22Rv1 (cell line): ENCODE measurements at regions not wholly inside any gene's neighbourhood (a gene's known extent, or its start where the extent isn't known, plus 50 kb on each side); places are given as distances from the start of the nearest gene placed in this dataset.
A peak's percentile ranks its signal among the peaks of the same experiment; 100 is the strongest.

Experiments used
- H3K27ac ChIP-seq: fragments of 450-650 bp; 2 replicates; pipeline ENCODE4 v1.5.1; 2017
- CTCF ChIP-seq: fragments of 450-650 bp; IDR thresholded peaks from 2 replicates; pipeline ENCODE4 v1.5.1; 2017; ENCODE audit warnings: mild to moderate bottlenecking
- ZFX ChIP-seq: fragments of 450-650 bp; IDR thresholded peaks from 2 replicates; pipeline ENCODE4 v1.6.1; 2017; ENCODE audit warnings: antibody characterized with exemption, borderline replicate concordance

- TF ChIP-seq CTCF = no peak
- no peak for TF ChIP-seq ZFX
- no peak overlapping the region for H3K27ac ChIP-seq
Observed at GRCh38 chr5:35359859-35360258, 129.6 kb upstream of the PRLR start.

DNA sequence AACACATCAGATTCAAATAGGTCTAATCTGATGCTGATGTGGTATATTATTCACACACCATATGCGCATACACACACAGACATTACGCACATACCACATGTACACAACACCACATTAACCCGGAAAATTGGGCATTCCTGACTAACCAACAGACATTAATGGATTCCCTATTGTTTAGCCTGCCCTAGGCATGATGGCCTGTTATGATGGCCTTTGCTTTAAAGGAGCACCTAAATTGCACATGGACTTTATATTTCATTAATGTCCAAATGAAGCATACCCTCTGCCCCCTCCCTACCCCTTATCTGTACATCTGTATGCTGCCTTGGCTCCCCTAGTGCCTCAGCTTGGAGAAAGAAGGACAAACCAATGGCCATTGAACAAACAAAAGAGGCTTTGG, 127.7 kb upstream of the PRLR start:
- no peak overlapping the region for H3K27ac ChIP-seq
- no peak for TF ChIP-seq CTCF
- TF ChIP-seq ZFX = no peak

DNA sequence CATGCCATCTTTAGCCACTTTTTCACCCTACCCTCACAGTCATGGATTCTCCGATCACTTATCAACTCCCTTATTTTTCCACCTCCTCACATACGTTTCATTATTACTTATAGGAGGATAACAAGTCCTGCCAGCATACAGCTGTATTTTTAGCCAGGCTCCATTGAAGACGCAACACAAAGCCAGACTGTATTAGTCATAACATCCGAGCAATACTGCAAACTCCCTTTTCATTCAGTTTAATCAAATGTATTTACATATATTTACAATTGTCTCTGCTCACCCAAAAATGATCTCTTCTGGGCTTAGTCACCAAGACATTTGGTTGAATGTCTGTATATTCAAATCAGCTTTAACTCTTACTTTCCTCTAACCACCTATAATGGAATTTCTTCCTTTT, 126.4 kb upstream of the PRLR start:
- H3K27ac ChIP-seq = no peak overlapping the region
- TF ChIP-seq CTCF (no peak), ZFX (no peak)

DNA sequence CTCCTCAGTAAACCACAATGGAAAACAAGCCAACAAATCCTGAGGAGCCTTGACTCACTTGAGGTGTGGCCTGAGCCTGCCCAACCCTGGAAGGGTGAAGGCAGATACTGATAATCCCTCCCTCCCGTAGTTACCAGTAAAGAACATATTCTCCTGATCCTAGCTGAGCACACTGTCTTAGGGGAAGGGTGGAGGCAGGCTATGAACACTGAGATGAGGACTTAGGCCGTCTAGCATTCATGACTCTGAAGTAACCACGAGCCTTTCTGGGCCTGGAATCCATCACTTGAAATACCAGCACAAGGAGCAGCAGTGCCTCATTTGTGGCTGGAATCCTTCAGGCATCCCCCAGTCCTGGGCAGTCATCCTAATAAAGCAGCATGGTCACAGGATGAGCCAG, 124.5 kb upstream of the PRLR start:
- TF ChIP-seq CTCF (no peak), ZFX (no peak)

GRCh38 chr5:35345222-35345621, 114.9 kb upstream of the PRLR start:
- TF ChIP-seq ZFX = no peak
- peak; percentile 27; the same call in 1 of the 2 replicates for TF ChIP-seq CTCF
- H3K27ac ChIP-seq = no peak overlapping the region

More for the DNA sequence above, 124.5 kb upstream of the PRLR start:
- no peak overlapping the region for H3K27ac ChIP-seq

DNA sequence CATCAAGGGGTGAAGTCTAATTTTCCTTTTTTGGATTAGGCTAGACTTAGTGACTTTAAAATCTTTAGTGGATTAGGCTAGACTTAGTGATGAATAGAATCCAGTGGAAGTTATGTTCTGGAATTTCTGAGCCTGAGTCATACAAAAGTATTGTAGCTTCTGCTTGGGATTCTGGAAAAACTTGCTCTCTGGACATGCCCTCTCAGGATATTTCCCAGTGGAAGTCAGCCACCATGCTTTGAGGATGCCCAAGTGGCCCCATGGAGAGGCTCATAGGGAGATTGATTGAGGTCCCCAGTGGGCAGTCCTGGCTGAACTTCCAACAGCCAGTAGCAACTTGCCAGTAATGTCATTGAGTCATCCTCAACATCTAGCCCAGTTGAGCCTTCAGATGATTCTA, 112.4 kb upstream of the PRLR start:
- TF ChIP-seq ZFX = no peak
- TF ChIP-seq CTCF = no peak

GRCh38 chr5:35341189-35341588, 110.9 kb upstream of the PRLR start:
- TF ChIP-seq ZFX (no peak), CTCF (no peak)

More for the DNA sequence above, 112.4 kb upstream of the PRLR start:
- H3K27ac ChIP-seq = no peak overlapping the region

More at GRCh38 chr5:35341189-35341588, 110.9 kb upstream of the PRLR start:
- H3K27ac ChIP-seq = no peak overlapping the region
